OCI-M1 (cell line): ENCODE measurements at regions not wholly inside any gene's neighbourhood (a gene's known extent, or its start where the extent isn't known, plus 50 kb on each side); places are given as distances from the start of the nearest gene placed in this dataset.
"Not testable (repeated sequence)": the region's sequence is repeated elsewhere in the genome, so short reads cannot be mapped to it uniquely, and the experiment has no call there.

ENCODE experiments used
- DNase-seq: peaks from one replicate; lab custom pipeline; 2025; lab: John Stamatoyannopoulos, UW

- DNase-seq, result no peak
Observed at GRCh38 chr21:15311510-15311909, 246.7 kb upstream of the NRIP1 start.

GRCh38 chr21:15317034-15317433, 252.2 kb upstream of the NRIP1 start:
- not testable (repeated sequence) for DNase-seq

DNA sequence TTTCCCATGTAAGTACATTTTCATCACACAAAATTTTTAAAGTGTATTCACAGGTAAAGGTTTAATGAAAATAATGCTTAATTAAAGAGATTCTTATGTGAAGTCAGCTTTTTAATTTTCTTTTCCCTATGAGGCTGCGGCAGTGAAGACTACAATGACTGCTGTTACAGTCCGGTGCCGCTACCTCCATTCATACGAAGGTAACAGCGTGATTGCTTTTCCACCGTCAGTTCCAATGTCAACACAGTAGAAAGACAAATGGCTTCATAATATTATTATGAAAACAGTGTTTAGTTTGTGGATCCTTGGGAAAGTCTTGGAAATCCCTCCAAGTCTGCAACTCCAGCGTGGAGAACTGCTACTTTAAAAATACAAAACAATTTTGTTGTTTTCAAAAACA, 254.9 kb upstream of the NRIP1 start:
- DNase-seq, result no peak

GRCh38 chr21:15324542-15324941, 259.7 kb upstream of the NRIP1 start:
- DNase-seq, result no peak

GRCh38 chr21:15326032-15326867, 261.4 kb upstream of the NRIP1 start:
- no peak for DNase-seq

DNA sequence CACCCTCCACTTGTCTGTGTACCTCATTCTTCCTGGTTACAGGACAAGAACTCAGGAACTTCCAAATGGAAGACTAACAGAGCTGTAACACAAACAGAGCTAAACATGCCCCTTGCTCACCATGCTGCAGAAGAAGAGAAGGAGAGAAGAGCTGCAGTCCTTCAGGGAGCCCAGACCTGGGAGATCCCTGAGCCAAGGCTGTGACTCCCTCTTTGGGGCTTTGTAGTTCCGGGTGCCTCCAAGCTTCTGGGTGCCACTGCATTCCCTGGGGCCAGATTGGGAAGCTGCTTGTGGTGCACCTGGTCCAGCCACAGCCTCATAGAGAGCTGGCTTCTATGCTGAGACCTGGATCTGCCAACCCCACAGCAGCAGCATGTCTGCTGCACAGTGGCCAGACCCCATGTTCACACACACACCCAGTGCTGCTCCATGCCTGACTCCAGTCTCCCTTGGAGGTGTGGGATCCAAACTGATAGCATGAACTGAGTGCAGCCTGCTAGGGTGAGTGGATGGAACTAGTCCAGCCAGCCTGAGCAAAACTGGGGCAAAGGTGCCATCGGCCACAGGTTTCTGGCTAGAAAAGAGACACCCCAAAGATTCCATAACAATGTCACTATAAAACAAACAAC, 263.0 kb upstream of the NRIP1 start:
- DNase-seq, result no peak

GRCh38 chr21:15329191-15329590, 264.4 kb upstream of the NRIP1 start:
- DNase-seq, result no peak

DNA sequence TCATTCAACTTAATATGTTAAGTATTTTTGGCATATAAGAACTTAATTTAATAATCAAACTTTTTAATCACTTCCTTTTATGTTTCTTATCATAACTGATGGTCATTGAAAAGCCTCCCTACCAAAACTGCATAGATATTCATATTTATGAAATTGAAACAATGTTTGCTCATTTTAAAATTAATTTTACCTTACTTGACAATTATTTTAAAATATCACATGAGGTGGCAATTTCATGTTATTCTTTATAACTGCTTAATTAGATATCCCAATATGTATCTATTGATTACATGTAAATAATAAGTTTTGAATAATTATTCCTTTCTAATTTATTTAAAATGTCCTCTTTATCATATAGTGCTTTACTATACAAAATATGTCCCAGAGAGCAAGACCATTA, 266.1 kb upstream of the NRIP1 start:
- DNase-seq, result no peak

GRCh38 chr21:15332572-15332971, 267.8 kb upstream of the NRIP1 start:
- DNase-seq, result no peak

DNA sequence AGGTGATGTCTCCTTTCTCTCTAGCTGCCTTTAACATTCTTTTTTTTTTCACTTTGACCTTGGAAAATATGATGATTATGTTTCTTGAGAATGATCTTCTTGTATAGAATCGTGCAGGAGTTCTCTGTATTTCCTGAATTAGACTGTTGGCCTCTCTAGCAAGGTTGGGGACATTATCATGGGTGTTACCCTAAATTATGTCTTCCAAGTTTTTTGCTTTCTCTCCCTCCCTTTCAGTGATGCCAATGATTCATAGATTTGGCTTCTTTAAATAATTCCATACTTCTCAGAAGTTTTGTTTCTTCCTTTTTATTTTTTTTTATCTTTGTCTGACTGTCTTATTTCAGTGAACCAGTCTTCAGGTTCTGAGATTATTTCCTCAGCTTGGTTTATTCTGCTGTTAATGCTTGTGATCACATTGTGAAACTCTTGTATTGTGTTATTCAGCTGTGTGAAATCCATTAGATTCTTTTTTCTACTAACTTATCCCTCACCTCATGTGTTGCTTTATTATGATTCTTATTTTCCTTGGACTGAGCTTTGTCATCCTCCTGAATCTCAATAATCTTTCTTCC, 268.4 kb upstream of the NRIP1 start:
- no peak for DNase-seq

DNA sequence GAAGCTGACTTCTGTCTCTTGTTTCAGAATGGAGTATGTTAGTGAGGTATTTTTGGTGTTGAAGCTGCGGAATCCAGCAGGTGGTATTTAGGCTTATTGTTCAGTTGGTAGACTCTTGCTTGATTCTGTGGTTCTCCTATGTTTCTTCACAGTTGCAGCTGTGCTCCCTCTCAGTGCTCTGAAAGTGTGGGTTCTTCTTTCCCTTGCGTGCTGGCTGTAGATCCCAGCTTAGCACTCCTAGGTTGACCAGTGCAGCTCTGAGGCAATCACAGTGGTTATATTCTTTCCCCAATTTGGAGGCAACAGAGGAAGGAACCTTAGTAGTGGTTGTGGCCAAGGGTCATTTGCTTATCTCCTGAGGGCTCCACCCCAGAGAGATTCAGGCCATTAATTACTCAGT, 269.2 kb upstream of the NRIP1 start:
- no peak for DNase-seq

DNA sequence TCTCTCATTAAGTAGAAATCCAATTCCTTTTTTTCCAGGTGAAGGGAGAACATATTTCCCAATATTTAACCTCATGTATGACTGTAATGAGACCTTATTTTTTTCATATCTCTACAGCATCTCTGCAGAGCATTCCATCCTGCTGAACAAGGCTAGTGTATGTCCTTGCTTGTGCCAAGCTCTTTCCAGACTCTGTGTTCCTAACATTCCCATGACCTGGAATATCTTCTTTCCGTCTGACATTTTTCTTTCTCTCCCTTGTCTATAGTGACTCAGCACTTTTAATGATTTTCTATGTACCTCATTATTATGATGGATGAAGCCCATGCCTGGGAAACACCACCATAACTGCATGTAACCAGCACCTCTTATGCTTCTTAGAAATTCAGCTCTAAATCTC, 278.3 kb upstream of the NRIP1 start:
- no peak for DNase-seq

- DNase-seq, result no peak
Observed at GRCh38 chr21:15352009-15352408, 287.2 kb upstream of the NRIP1 start.

GRCh38 chr21:15353546-15353945, 288.7 kb upstream of the NRIP1 start:
- DNase-seq, result no peak

- no peak for DNase-seq
Observed at GRCh38 chr21:15354516-15354915, 289.7 kb upstream of the NRIP1 start.

DNA sequence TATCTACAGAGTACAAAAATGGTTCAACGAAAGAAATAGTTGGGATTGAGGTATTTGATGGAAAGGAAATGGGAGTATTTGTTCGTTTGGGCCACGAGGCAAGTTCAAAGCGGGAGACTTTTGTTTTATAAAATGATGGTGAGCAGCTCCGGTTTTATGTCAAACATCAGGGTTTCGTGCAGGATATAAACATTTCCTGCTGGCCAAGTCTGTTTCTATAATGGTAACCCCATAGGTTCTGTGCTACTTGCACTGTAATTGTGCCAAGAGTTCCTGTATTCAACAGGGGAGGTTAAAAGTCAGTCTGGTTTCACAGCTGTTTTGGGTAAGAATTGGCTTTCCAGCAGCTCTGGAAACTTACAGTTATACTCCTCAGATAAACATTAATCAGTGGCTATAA, 290.3 kb upstream of the NRIP1 start:
- DNase-seq, result no peak

DNA sequence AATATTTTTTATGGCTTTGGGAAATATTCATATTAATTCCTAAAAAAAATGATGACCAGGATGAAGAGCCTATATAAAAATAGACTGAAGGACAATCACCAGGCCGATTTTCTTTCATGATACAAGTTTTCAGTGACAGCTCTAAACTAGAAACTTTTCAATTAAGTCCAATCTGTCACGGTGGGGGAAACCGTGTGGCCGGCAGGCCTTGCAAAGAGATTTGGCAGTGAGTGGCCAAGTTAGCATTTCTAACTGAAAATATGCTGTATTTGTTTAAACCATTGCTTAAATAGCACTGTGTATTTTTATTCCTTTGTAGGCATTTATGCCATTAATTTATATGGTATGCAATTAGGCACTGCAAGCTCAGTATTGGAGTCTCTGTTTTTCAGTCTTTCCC, 294.5 kb upstream of the NRIP1 start:
- no peak for DNase-seq

- DNase-seq, result no peak
Observed at GRCh38 chr21:15362458-15362857, 297.7 kb upstream of the NRIP1 start.

DNA sequence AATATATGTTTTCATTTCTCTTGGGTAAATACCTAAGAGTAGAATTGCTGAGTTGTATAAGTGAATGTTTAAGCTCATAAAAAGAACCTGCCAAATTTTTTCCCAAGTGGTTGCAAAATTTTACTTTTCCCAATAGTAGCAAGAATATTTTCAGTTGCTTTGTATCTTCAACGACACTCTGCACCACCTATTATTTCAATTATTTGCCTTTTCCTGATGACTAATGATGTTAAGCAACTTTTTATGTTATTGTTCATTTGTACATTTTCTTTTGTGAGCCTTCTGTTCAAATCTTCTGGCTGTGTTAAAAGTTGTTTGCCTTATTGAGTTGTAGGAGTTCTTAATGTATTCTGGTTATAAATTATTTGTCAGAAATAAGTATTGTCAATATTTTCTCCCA, 299.1 kb upstream of the NRIP1 start:
- no peak for DNase-seq

- no peak for DNase-seq
Observed at GRCh38 chr21:15365751-15366392, 301.1 kb upstream of the NRIP1 start.

DNA sequence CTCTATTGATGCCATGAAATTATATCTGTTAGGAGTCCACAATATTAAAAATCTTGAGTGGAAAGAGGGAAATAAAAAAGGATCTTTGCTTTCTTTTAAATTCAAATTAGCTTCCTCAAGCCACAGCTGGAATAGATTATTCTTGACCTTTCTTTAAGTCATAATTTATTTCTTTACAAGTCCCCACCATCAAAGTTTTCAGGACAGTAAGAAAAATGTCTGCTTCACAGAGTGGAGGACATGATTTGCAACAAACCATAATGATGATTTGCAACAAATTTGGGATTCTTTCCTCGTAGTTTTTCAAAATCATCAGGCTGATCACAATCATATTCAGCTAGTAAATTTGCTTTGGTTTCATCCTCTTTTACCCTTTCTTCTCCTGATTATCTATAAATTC, 301.8 kb upstream of the NRIP1 start:
- no peak for DNase-seq

DNA sequence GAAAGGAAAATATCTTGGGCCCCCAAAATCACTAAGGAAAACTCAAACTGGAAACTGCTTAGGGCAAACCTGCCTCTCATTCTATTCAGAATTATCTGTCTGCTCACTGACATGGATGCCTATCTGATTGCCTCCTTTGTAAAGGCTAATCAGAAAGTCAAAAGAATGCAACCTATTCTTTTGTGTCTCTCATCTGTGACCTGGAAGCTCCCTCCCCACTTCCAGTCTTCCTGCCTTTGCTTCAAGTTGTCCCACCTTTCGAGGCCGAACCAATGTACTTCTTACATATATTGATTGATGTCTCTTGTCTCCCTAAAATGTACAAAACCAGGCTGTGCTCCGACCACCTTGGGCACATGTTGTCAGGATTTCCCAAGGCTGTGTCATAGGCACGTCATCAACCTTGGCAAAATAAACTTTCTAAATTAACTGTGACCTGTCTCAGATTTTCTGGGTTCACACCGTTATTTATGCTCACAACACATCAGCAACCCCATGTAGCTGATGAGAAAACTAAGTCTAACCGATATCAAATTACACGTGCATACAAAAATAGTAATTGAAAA, 302.3 kb upstream of the NRIP1 start:
- no peak for DNase-seq
